ENCODE measurements at regions not wholly inside any gene's neighbourhood (a gene's known extent, or its start where the extent isn't known, plus 50 kb on each side); places are given as distances from the start of the nearest gene placed in this dataset.
"Not testable (repeated sequence)": the region's sequence is repeated elsewhere in the genome, so short reads cannot be mapped to it uniquely, and the experiment has no call there.

GRCh38 chr1:22326931-22327330 is 124.7 kb upstream of the ZBTB40 start:
- Mint-ChIP-seq H3K9me3 (no peaks in the 10 kb centered on the region), H3K4me1 (no peaks in the 10 kb centered on the region), H3K27ac (no peak overlapping the region), H3K36me3 (no peaks in the 10 kb centered on the region), H3K27me3 (peaks cover 18% of the 10 kb centered on the region), H3K4me3 (no peak overlapping the region)
- CTCF ChIA-PET, result no interaction called here
- DNase-seq, result no peak

GRCh38 chr1:22327411-22327810 is 124.2 kb upstream of the ZBTB40 start:
- Mint-ChIP-seq H3K9me3 (no peaks in the 10 kb centered on the region), H3K4me1 (no peaks in the 10 kb centered on the region), H3K4me3 (no peak overlapping the region), H3K27me3 (peaks cover 18% of the 10 kb centered on the region), H3K27ac (no peak overlapping the region), H3K36me3 (no peaks in the 10 kb centered on the region)
- DNase-seq, result no peak
- CTCF ChIA-PET, result no interaction called here

- no peak overlapping the region for H3K27ac Mint-ChIP-seq
- no peak for DNase-seq
- H3K4me1 Mint-ChIP-seq, result no peaks in the 10 kb centered on the region
- no peaks in the 10 kb centered on the region for H3K9me3 Mint-ChIP-seq
- H3K27me3 Mint-ChIP-seq, result peaks cover 27% of the 10 kb centered on the region
- H3K4me3 Mint-ChIP-seq, result no peak overlapping the region
- no peaks in the 10 kb centered on the region for H3K36me3 Mint-ChIP-seq
- CTCF ChIA-PET, result no interaction called here
Observed at GRCh38 chr1:22328331-22329147, 123.1 kb upstream of the ZBTB40 start.

- Mint-ChIP-seq H3K4me3 (no peak overlapping the region), H3K9me3 (no peaks in the 10 kb centered on the region), H3K27ac (no peak overlapping the region), H3K27me3 (peaks cover 33% of the 10 kb centered on the region), H3K4me1 (no peaks in the 10 kb centered on the region), H3K36me3 (no peaks in the 10 kb centered on the region)
- DNase-seq, result no peak
- CTCF ChIA-PET, result no interaction called here
Observed at GRCh38 chr1:22329148-22329515, 122.5 kb upstream of the ZBTB40 start.

GRCh38 chr1:22330092-22330759 is 121.4 kb upstream of the ZBTB40 start:
- no peaks in the 10 kb centered on the region for H3K36me3 Mint-ChIP-seq
- no peaks in the 10 kb centered on the region for H3K4me1 Mint-ChIP-seq
- no peak overlapping the region for H3K27ac Mint-ChIP-seq
- CTCF ChIA-PET, result no interaction called here
- H3K9me3 Mint-ChIP-seq, result no peaks in the 10 kb centered on the region
- no peak for DNase-seq
- H3K27me3 Mint-ChIP-seq, result peaks cover 34% of the 10 kb centered on the region
- H3K4me3 Mint-ChIP-seq, result no peak overlapping the region

- H3K4me1 Mint-ChIP-seq, result no peaks in the 10 kb centered on the region
- peaks cover 33% of the 10 kb centered on the region for H3K27me3 Mint-ChIP-seq
- CTCF ChIA-PET, result no interaction called here
- no peaks in the 10 kb centered on the region for H3K9me3 Mint-ChIP-seq
- no peak overlapping the region for H3K4me3 Mint-ChIP-seq
- no peaks in the 10 kb centered on the region for H3K36me3 Mint-ChIP-seq
- no peak for DNase-seq
- no peak overlapping the region for H3K27ac Mint-ChIP-seq
Observed at GRCh38 chr1:22330760-22331119, 120.9 kb upstream of the ZBTB40 start.

- H3K27ac Mint-ChIP-seq, result no peak overlapping the region
- peaks cover 29% of the 10 kb centered on the region for H3K27me3 Mint-ChIP-seq
- H3K4me1 Mint-ChIP-seq, result no peaks in the 10 kb centered on the region
- CTCF ChIA-PET, result no interaction called here
- no peaks in the 10 kb centered on the region for H3K36me3 Mint-ChIP-seq
- H3K4me3 Mint-ChIP-seq, result no peak overlapping the region
- no peak for DNase-seq
- no peaks in the 10 kb centered on the region for H3K9me3 Mint-ChIP-seq
Observed at GRCh38 chr1:22331618-22332423, 119.8 kb upstream of the ZBTB40 start.

- Mint-ChIP-seq H3K9me3 (no peaks in the 10 kb centered on the region), H3K36me3 (no peaks in the 10 kb centered on the region), H3K4me1 (no peaks in the 10 kb centered on the region), H3K4me3 (no peak overlapping the region), H3K27me3 (peaks cover 29% of the 10 kb centered on the region), H3K27ac (no peak overlapping the region)
- DNase-seq, result no peak
- CTCF ChIA-PET, result no interaction called here
Observed at GRCh38 chr1:22332424-22332717, 119.3 kb upstream of the ZBTB40 start.

- H3K36me3 Mint-ChIP-seq, result no peaks in the 10 kb centered on the region
- no peak overlapping the region for H3K27ac Mint-ChIP-seq
- H3K4me3 Mint-ChIP-seq, result no peak overlapping the region
- H3K27me3 Mint-ChIP-seq, result peaks cover 29% of the 10 kb centered on the region
- CTCF ChIA-PET, result no interaction called here
- H3K9me3 Mint-ChIP-seq, result no peaks in the 10 kb centered on the region
- H3K4me1 Mint-ChIP-seq, result no peaks in the 10 kb centered on the region
- no peak for DNase-seq
Observed at GRCh38 chr1:22332795-22333499, 118.7 kb upstream of the ZBTB40 start.

- Mint-ChIP-seq H3K9me3 (no peaks in the 10 kb centered on the region), H3K27ac (no peak overlapping the region), H3K4me1 (no peaks in the 10 kb centered on the region), H3K27me3 (peaks cover 28% of the 10 kb centered on the region), H3K36me3 (no peaks in the 10 kb centered on the region), H3K4me3 (no peak overlapping the region)
- no peak for DNase-seq
- CTCF ChIA-PET, result no interaction called here
Observed at GRCh38 chr1:22333516-22334121, 118.0 kb upstream of the ZBTB40 start.

GRCh38 chr1:22334860-22335550 is 116.6 kb upstream of the ZBTB40 start:
- no peaks in the 10 kb centered on the region for H3K4me1 Mint-ChIP-seq
- no peak for DNase-seq
- CTCF ChIA-PET, result no interaction called here
- no peak overlapping the region for H3K4me3 Mint-ChIP-seq
- H3K27me3 Mint-ChIP-seq, result peaks cover 27% of the 10 kb centered on the region
- H3K9me3 Mint-ChIP-seq, result no peaks in the 10 kb centered on the region
- no peak overlapping the region for H3K27ac Mint-ChIP-seq
- H3K36me3 Mint-ChIP-seq, result no peaks in the 10 kb centered on the region

- H3K36me3 Mint-ChIP-seq, H3K4me3 Mint-ChIP-seq, H3K4me1 Mint-ChIP-seq, H3K27ac Mint-ChIP-seq, CTCF ChIA-PET, H3K9me3 Mint-ChIP-seq, DNase-seq: not testable (repeated sequence)
- H3K27me3 Mint-ChIP-seq, result peaks cover 36% of the 10 kb centered on the region
Observed at GRCh38 chr1:22336274-22336673, 115.4 kb upstream of the ZBTB40 start.

- DNase-seq, H3K27ac Mint-ChIP-seq, H3K4me1 Mint-ChIP-seq, H3K4me3 Mint-ChIP-seq, H3K36me3 Mint-ChIP-seq, CTCF ChIA-PET, H3K9me3 Mint-ChIP-seq: not testable (repeated sequence)
- peaks cover 43% of the 10 kb centered on the region for H3K27me3 Mint-ChIP-seq
Observed at GRCh38 chr1:22336696-22337545, 114.7 kb upstream of the ZBTB40 start.

Measured in activated naive CD4-positive, alpha-beta T cell treated with anti-CD3 and anti-CD28 coated beads, Interleukin-2, amount 10 ng/mL, durations not matched to agents 7 days and 5 days (primary cell).